ENCODE measurements at regions not wholly inside any gene's neighbourhood (a gene's known extent, or its start where the extent isn't known, plus 50 kb on each side); places are given as distances from the start of the nearest gene placed in this dataset.

- Histone ChIP-seq H3K36me3 (ENCODE audit: control insufficient read depth, insufficient read depth, low read length) (no peaks in the 10 kb centered on the region), H3K9ac (ENCODE audit: extremely low read depth, low read length, poor library complexity, severe bottlenecking) (no peak overlapping the region), H3K4me3 (ENCODE audit: low read length) (no peak overlapping the region), H3K27me3 (ENCODE audit: control insufficient read depth, insufficient read depth, low read length, poor library complexity, severe bottlenecking) (peaks cover 12% of the 10 kb centered on the region), H3K9me3 (ENCODE audit: control insufficient read depth, low read length) (no peaks in the 10 kb centered on the region), H3K27ac (ENCODE audit: low read depth, low read length) (no peak overlapping the region), H3K4me1 (ENCODE audit: control insufficient read depth, insufficient read depth, low read length) (no peaks in the 10 kb centered on the region)
- DNase-seq: no peak
- Mint-ChIP-seq H3K36me3 (ENCODE audit: low read depth) (no peaks in the 10 kb centered on the region), H3K4me1 (no peaks in the 10 kb centered on the region), H3K4me3 (no peak overlapping the region), H3K9me3 (no peaks in the 10 kb centered on the region), H3K27me3 (ENCODE audit: insufficient read depth) (peaks cover 15% of the 10 kb centered on the region), H3K27ac (no peak overlapping the region)
- 91 to 100% methylated on average over 1 to 2 of the region's 2 CpGs for WGBS, 2 experiments (ENCODE audit: insufficient coverage in 1 of 2, insufficient read length in 1 of 2)
- TF ChIP-seq, protein P1, sequence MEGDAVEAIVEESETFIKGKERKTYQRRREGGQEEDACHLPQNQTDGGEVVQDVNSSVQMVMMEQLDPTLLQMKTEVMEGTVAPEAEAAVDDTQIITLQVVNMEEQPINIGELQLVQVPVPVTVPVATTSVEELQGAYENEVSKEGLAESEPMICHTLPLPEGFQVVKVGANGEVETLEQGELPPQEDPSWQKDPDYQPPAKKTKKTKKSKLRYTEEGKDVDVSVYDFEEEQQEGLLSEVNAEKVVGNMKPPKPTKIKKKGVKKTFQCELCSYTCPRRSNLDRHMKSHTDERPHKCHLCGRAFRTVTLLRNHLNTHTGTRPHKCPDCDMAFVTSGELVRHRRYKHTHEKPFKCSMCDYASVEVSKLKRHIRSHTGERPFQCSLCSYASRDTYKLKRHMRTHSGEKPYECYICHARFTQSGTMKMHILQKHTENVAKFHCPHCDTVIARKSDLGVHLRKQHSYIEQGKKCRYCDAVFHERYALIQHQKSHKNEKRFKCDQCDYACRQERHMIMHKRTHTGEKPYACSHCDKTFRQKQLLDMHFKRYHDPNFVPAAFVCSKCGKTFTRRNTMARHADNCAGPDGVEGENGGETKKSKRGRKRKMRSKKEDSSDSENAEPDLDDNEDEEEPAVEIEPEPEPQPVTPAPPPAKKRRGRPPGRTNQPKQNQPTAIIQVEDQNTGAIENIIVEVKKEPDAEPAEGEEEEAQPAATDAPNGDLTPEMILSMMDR (conservative IDR thresholded peaks at IDR 0.05): no peak
These were observed 749.6 kb downstream of the RAB28 start for GRCh38 chr4:12734586-12734985.

GRCh38 chr4:12729384-12729783 lies 754.8 kb downstream of the RAB28 start:
- no peaks in the 10 kb centered on the region for H3K36me3 Mint-ChIP-seq (ENCODE audit: low read depth)
- H3K4me1 Mint-ChIP-seq: peaks cover 3% of the 10 kb centered on the region
- H3K27me3 Mint-ChIP-seq (ENCODE audit: insufficient read depth): peaks cover 13% of the 10 kb centered on the region
- peaks cover 12% of the 10 kb centered on the region for H3K27me3 ChIP-seq (ENCODE audit: control insufficient read depth, insufficient read depth, low read length, poor library complexity, severe bottlenecking)
- TF ChIP-seq, protein P1 (conservative IDR thresholded peaks at IDR 0.05): peak; percentile 83
- H3K4me1 ChIP-seq (ENCODE audit: control insufficient read depth, insufficient read depth, low read length): no peaks in the 10 kb centered on the region
- no peak for DNase-seq
- no peak overlapping the region for H3K27ac ChIP-seq (ENCODE audit: low read depth, low read length)
- no peaks in the 10 kb centered on the region for H3K9me3 Mint-ChIP-seq
- no peaks in the 10 kb centered on the region for H3K36me3 ChIP-seq (ENCODE audit: control insufficient read depth, insufficient read depth, low read length)
- no peak overlapping the region for H3K4me3 Mint-ChIP-seq
- H3K27ac Mint-ChIP-seq: no peak overlapping the region
- no peak overlapping the region for H3K4me3 ChIP-seq (ENCODE audit: low read length)
- WGBS, 2 experiments (ENCODE audit: insufficient coverage in 1 of 2, insufficient read length in 1 of 2): 0% methylated on average over 1 of the region's 1 CpG
- H3K9ac ChIP-seq (ENCODE audit: extremely low read depth, low read length, poor library complexity, severe bottlenecking): no peak overlapping the region
- no peaks in the 10 kb centered on the region for H3K9me3 ChIP-seq (ENCODE audit: control insufficient read depth, low read length)

GRCh38 chr4:12724510-12724909 lies 759.6 kb downstream of the RAB28 start:
- no peak overlapping the region for H3K27ac Mint-ChIP-seq
- DNase-seq: no peak
- no peaks in the 10 kb centered on the region for H3K27me3 Mint-ChIP-seq (ENCODE audit: insufficient read depth)
- Histone ChIP-seq H3K36me3 (ENCODE audit: control insufficient read depth, insufficient read depth, low read length) (no peaks in the 10 kb centered on the region), H3K27ac (ENCODE audit: low read depth, low read length) (no peak overlapping the region), H3K27me3 (ENCODE audit: control insufficient read depth, insufficient read depth, low read length, poor library complexity, severe bottlenecking) (no peaks in the 10 kb centered on the region), H3K4me3 (ENCODE audit: low read length) (no peak overlapping the region), H3K9me3 (ENCODE audit: control insufficient read depth, low read length) (no peaks in the 10 kb centered on the region), H3K4me1 (ENCODE audit: control insufficient read depth, insufficient read depth, low read length) (no peaks in the 10 kb centered on the region), H3K9ac (ENCODE audit: extremely low read depth, low read length, poor library complexity, severe bottlenecking) (no peak overlapping the region)
- 70 to 96% methylated on average over 3 to 5 of the region's 5 CpGs for WGBS, 2 experiments (ENCODE audit: insufficient coverage in 1 of 2, insufficient read length in 1 of 2)
- H3K36me3 Mint-ChIP-seq (ENCODE audit: low read depth): no peaks in the 10 kb centered on the region
- TF ChIP-seq, protein P1 (conservative IDR thresholded peaks at IDR 0.05): peak; percentile 87
- H3K4me1 Mint-ChIP-seq: peaks cover 12% of the 10 kb centered on the region
- no peaks in the 10 kb centered on the region for H3K9me3 Mint-ChIP-seq
- H3K4me3 Mint-ChIP-seq: no peak overlapping the region
